ENCODE measurements at regions not wholly inside any gene's neighbourhood (a gene's known extent, or its start where the extent isn't known, plus 50 kb on each side); places are given as distances from the start of the nearest gene placed in this dataset.

DNA sequence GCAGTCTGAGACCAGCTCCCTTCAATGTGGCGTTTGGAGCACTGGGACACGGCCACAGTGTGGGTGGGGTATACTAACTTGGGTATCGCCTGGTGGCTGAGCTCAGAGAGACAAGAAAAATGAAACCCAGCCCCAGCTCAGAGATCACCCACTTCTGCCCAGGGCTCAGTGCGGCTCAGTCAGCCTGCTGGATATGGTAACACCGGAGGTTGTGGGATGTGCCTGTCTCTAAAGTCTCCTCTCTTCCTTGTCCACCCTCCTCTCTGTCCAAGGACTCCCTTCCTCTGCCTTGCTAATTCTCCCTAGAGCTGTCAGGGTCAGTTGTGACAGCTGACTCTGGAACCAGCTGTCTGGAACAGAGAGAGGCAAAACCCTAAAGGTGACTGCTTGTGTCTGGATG is 149.1 kb downstream of the PTPN20 start:
- ATAC-seq (no peak), DNase-seq (ENCODE audit: low read depth, low spot score) (no peak)
- ChIA-PET POLR2A (interaction anchor here (0.6 kb wide), 1 partner anchor 10 kb away, joined by 3 read pairs; no protein-coding TSS in a partner anchor), CTCF (no interaction called here)
- Histone ChIP-seq H3K27me3 (ENCODE audit: control insufficient read depth, insufficient read depth, low read length) (peaks cover 2% of the 10 kb centered on the region; the same call in 1 of the 2 replicates), H3K4me1 (ENCODE audit: control insufficient read depth, insufficient read depth, low read length) (no peaks in the 10 kb centered on the region; the same call in 1 of the 2 replicates), H3K4me3 (ENCODE audit: low read depth in 2 of 2, low read length in 2 of 2) (no peak overlapping the region), H3K9me3 (ENCODE audit: control insufficient read depth, insufficient read depth, low read depth, low read length) (no peaks in the 10 kb centered on the region), H3K27ac (ENCODE audit: low read length) (no peak overlapping the region), H3K36me3 (ENCODE audit: control insufficient read depth, insufficient read depth, low read length) (no peaks in the 10 kb centered on the region)
- in situ Hi-C loops (cut with HindIII; ENCODE audit: low pct_unique_long_range_greater_than_20kb, low sequenced_read_pairs) (no loop called here), intact Hi-C loops (cut with micrococcal nuclease; ENCODE audit: unreplicated experiment) (no loop called here)
- BruUV-seq (replicated peaks), result no TSS peak
- TF ChIP-seq TCF7L2 (IDR thresholded peaks at IDR 0.05; ENCODE audit: low read depth, low read length), result no peak
- TF ChIP-seq POLR2AphosphoS5 (IDR thresholded peaks at IDR 0.05; ENCODE audit: low read depth, low read length), result no peak
- no peak for TF ChIP-seq SIN3A (IDR thresholded peaks at IDR 0.05; ENCODE audit: borderline replicate concordance, insufficient read depth, low read depth, low read length)
- TF ChIP-seq, protein P1, sequence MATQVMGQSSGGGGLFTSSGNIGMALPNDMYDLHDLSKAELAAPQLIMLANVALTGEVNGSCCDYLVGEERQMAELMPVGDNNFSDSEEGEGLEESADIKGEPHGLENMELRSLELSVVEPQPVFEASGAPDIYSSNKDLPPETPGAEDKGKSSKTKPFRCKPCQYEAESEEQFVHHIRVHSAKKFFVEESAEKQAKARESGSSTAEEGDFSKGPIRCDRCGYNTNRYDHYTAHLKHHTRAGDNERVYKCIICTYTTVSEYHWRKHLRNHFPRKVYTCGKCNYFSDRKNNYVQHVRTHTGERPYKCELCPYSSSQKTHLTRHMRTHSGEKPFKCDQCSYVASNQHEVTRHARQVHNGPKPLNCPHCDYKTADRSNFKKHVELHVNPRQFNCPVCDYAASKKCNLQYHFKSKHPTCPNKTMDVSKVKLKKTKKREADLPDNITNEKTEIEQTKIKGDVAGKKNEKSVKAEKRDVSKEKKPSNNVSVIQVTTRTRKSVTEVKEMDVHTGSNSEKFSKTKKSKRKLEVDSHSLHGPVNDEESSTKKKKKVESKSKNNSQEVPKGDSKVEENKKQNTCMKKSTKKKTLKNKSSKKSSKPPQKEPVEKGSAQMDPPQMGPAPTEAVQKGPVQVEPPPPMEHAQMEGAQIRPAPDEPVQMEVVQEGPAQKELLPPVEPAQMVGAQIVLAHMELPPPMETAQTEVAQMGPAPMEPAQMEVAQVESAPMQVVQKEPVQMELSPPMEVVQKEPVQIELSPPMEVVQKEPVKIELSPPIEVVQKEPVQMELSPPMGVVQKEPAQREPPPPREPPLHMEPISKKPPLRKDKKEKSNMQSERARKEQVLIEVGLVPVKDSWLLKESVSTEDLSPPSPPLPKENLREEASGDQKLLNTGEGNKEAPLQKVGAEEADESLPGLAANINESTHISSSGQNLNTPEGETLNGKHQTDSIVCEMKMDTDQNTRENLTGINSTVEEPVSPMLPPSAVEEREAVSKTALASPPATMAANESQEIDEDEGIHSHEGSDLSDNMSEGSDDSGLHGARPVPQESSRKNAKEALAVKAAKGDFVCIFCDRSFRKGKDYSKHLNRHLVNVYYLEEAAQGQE (IDR thresholded peaks at IDR 0.05; ENCODE audit: insufficient read depth in 1 of 2, low read depth in 2 of 2, low read length in 1 of 2), result no peak

DNA sequence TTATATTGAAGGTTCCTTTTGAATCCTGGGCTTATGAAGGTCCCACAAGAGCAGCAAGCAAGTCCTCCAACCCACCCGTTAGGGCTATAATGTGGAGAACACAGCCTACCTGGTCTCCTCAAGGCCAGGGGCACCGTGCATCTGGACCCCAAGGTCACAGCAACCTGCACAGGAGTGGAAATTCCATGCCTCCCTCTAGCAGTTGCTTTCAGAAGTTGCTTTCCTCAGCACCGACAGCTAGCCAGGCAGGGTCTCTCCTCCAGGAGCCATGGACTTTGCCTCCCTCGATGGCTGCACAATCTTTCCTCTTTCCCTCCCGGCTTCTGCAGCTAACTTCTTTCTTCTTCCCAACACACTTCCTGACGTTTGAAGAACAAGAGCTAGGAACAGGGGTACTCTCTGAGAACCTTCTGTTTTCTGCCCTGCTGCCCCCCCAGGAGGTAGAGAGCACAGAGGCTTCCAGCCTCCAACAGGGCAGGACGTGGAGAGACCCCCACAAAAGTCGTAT is 149.8 kb downstream of the PTPN20 start:
- ChIA-PET CTCF (no interaction called here), POLR2A (interaction anchor here (0.6 kb wide), 1 partner anchor 1253 kb away, joined by 13 read pairs; no protein-coding TSS in a partner anchor)
- H3K27ac ChIP-seq (ENCODE audit: low read length), result no peak overlapping the region
- no peak overlapping the region for H3K4me3 ChIP-seq (ENCODE audit: low read depth in 2 of 2, low read length in 2 of 2)
- in situ Hi-C loops (cut with HindIII; ENCODE audit: low pct_unique_long_range_greater_than_20kb, low sequenced_read_pairs) (no loop called here), intact Hi-C loops (cut with micrococcal nuclease; ENCODE audit: unreplicated experiment) (no loop called here)
- ATAC-seq, result no peak
- BruUV-seq (replicated peaks), result no TSS peak
- no peak for DNase-seq (ENCODE audit: low read depth, low spot score)
- H3K36me3 ChIP-seq (ENCODE audit: control insufficient read depth, insufficient read depth, low read length), result no peaks in the 10 kb centered on the region
- peaks cover 2% of the 10 kb centered on the region; the same call in 1 of the 2 replicates for H3K27me3 ChIP-seq (ENCODE audit: control insufficient read depth, insufficient read depth, low read length)
- no peaks in the 10 kb centered on the region for H3K9me3 ChIP-seq (ENCODE audit: control insufficient read depth, insufficient read depth, low read depth, low read length)
- no peaks in the 10 kb centered on the region; the same call in 1 of the 2 replicates for H3K4me1 ChIP-seq (ENCODE audit: control insufficient read depth, insufficient read depth, low read length)
- TF ChIP-seq, protein P2, sequence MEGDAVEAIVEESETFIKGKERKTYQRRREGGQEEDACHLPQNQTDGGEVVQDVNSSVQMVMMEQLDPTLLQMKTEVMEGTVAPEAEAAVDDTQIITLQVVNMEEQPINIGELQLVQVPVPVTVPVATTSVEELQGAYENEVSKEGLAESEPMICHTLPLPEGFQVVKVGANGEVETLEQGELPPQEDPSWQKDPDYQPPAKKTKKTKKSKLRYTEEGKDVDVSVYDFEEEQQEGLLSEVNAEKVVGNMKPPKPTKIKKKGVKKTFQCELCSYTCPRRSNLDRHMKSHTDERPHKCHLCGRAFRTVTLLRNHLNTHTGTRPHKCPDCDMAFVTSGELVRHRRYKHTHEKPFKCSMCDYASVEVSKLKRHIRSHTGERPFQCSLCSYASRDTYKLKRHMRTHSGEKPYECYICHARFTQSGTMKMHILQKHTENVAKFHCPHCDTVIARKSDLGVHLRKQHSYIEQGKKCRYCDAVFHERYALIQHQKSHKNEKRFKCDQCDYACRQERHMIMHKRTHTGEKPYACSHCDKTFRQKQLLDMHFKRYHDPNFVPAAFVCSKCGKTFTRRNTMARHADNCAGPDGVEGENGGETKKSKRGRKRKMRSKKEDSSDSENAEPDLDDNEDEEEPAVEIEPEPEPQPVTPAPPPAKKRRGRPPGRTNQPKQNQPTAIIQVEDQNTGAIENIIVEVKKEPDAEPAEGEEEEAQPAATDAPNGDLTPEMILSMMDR (IDR thresholded peaks at IDR 0.05), result no peak

DNA sequence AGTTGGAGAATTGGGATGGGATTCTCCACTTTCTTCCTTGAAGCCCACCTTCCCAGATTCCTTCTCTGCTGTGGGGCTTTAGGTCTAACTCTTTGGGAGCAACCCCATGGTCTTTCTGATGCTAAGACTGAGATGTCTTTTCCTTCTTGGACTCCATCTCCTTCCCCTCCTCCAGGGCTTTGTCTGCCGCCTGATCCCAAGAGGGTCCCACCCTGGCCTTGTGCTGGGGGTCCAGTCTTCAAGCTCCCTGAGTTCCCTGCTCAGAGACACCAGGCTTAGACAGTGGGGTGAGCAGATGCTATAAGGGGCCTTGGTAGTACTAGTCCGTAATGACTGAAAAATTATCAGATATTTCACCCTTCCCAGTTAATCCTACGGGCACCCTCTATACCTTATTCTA is 150.5 kb downstream of the PTPN20 start:
- DNase-seq (ENCODE audit: low read depth, low spot score), result no peak
- CTCF ChIA-PET, result no interaction called here
- in situ Hi-C loops (cut with HindIII; ENCODE audit: low pct_unique_long_range_greater_than_20kb, low sequenced_read_pairs), result no loop called here
- intact Hi-C loops (cut with micrococcal nuclease; ENCODE audit: unreplicated experiment), result no loop called here
- no peak overlapping the region for H3K4me3 ChIP-seq (ENCODE audit: low read depth in 2 of 2, low read length in 2 of 2)
- H3K27ac ChIP-seq (ENCODE audit: low read length), result no peak overlapping the region
- H3K36me3 ChIP-seq (ENCODE audit: control insufficient read depth, insufficient read depth, low read length), result no peaks in the 10 kb centered on the region
- H3K9me3 ChIP-seq (ENCODE audit: control insufficient read depth, insufficient read depth, low read depth, low read length), result no peaks in the 10 kb centered on the region
- BruUV-seq (replicated peaks), result no TSS peak
- peaks cover 2% of the 10 kb centered on the region; the same call in 1 of the 2 replicates for H3K27me3 ChIP-seq (ENCODE audit: control insufficient read depth, insufficient read depth, low read length)
- H3K4me1 ChIP-seq (ENCODE audit: control insufficient read depth, insufficient read depth, low read length), result no peaks in the 10 kb centered on the region; the same call in 1 of the 2 replicates
- no peak for ATAC-seq
- POLR2A ChIA-PET, result no interaction called here
- TF ChIP-seq, protein P1 (IDR thresholded peaks at IDR 0.05; ENCODE audit: insufficient read depth in 1 of 2, low read depth in 2 of 2, low read length in 1 of 2), result no peak
- no peak for TF ChIP-seq POLR2AphosphoS5 (IDR thresholded peaks at IDR 0.05; ENCODE audit: low read depth, low read length)
- no peak for TF ChIP-seq SIN3A (IDR thresholded peaks at IDR 0.05; ENCODE audit: borderline replicate concordance, insufficient read depth, low read depth, low read length)
- TF ChIP-seq, protein P2 (IDR thresholded peaks at IDR 0.05), result no peak
- TF ChIP-seq TCF7L2 (IDR thresholded peaks at IDR 0.05; ENCODE audit: low read depth, low read length), result no peak
